ENCODE measurements at regions not wholly inside any gene's neighbourhood (a gene's known extent, or its start where the extent isn't known, plus 50 kb on each side); places are given as distances from the start of the nearest gene placed in this dataset.
A peak's percentile ranks its signal among the peaks of the same experiment; 100 is the strongest.

DNA sequence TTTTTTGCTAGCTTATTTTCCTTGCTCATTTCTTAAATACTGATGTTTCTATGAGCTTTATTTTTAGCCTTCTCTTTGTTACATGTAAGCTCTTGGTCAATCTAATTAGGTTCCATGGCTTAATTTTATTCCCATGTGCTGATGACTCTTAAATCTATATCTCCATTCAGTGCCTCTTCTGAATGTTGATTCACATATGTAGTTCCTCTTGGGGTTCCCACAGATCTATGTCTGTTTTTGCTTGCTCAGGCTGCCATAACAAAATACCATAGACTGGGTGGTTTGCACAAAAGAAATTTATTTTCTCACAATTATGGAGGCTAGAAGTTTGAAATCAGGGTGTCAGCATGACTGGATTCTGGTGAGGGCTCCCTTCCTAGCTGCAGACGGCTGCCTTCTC, 58.3 kb upstream of the PLA2G4A start (continued):
- no peak for TF ChIP-seq ZBTB4 (CRISPR knock-in tag; IDR thresholded peaks at IDR 0.05)

- ChIA-PET RAD21 (ENCODE audit: unreplicated experiment) (no interaction called here), CTCF (interaction anchor here (1.0 to 1.9 kb wide), 4 partner anchors 9 to 205 kb away, joined by 3 to 6 read pairs (median 4); no protein-coding TSS in a partner anchor), SMC1A (ENCODE audit: uncharacterized antibody, unreplicated experiment) (no interaction called here), POLR2A (no interaction called here)
- no peaks in the 10 kb centered on the region; a peak in 1 of 4 replicates for H3K27me3 ChIP-seq (replicated peaks in 1 of 2; ENCODE audit: control insufficient read depth in 2 of 2, insufficient read depth in 2 of 2, low read length in 1 of 2)
- no peak overlapping the region for H2AFZ ChIP-seq (ENCODE audit: control insufficient read depth, low read depth, low read length)
- intact Hi-C loops (cut with micrococcal nuclease; ENCODE audit: unreplicated experiment) (loop anchor here (10.0 kb wide), 1 partner anchor 56 kb away; the partner anchor contains the start of gene PLA2G4A), in situ Hi-C loops (cut with MboI) (no loop called here)
- H3K4me1 ChIP-seq (ENCODE audit: control insufficient read depth, insufficient read depth, low read length) = peaks cover 26% of the 10 kb centered on the region
- no peak overlapping the region for H3K4me3 ChIP-seq
- no peaks in the 10 kb centered on the region for H3K36me3 ChIP-seq (ENCODE audit: control insufficient read depth in 2 of 2, insufficient read depth in 2 of 2, low read length in 1 of 2)
- no peak for FAIRE-seq
- H3K4me2 ChIP-seq (ENCODE audit: control insufficient read depth, insufficient read depth) = peak overlapping the region; percentile 50
- no TSS peak for BruUV-seq (replicated peaks)
- no peaks in the 10 kb centered on the region for H3K79me2 ChIP-seq (ENCODE audit: control insufficient read depth, insufficient read depth, low read length)
- no peaks in the 10 kb centered on the region for H4K20me1 ChIP-seq (ENCODE audit: control insufficient read depth, insufficient read depth)
- peak; percentile 45 for DNase-seq (ENCODE audit: low read depth, low spot score)
- 0 out of 2 replicates have a peak overlapping the region, but pooled peaks have one; percentile 5 for H3K27ac ChIP-seq (ENCODE audit: control insufficient read depth, insufficient read depth)
- no peaks in the 10 kb centered on the region; the same call in 2 of the 3 replicates for H3K9me3 ChIP-seq (replicated peaks; ENCODE audit: control insufficient read depth, insufficient read depth, low read length)
- no peak overlapping the region for H3K9ac ChIP-seq (ENCODE audit: control insufficient read depth, insufficient read depth, low read length)
- peak; percentile 78 for ATAC-seq
- TF ChIP-seq FOS (IDR thresholded peaks at IDR 0.05; ENCODE audit: borderline replicate concordance, extremely low read depth, insufficient read length) (no peak), SMAD5 (IDR thresholded peaks at IDR 0.05; ENCODE audit: low read depth) (no peak), SREBF1 (IDR thresholded peaks at IDR 0.05; ENCODE audit: low read length) (no peak), FOXK2 (IDR thresholded peaks at IDR 0.05) (no peak), IRF3 (IDR thresholded peaks at IDR 0.05) (no peak), PAX8 (IDR thresholded peaks at IDR 0.05) (no peak), NFXL1 (IDR thresholded peaks at IDR 0.05; ENCODE audit: borderline replicate concordance) (no peak), BACH1 (IDR thresholded peaks at IDR 0.05; ENCODE audit: borderline replicate concordance) (no peak), ZBED1 (IDR thresholded peaks at IDR 0.05; ENCODE audit: borderline replicate concordance) (no peak), GABPA (IDR thresholded peaks at IDR 0.05; ENCODE audit: low read depth) (no peak), CHD2 (IDR thresholded peaks at IDR 0.05; ENCODE audit: borderline replicate concordance, low read depth, low read length) (no peak), MLLT1 (IDR thresholded peaks at IDR 0.05) (no peak), ATF2 (IDR thresholded peaks at IDR 0.05; ENCODE audit: low read length) (peak; percentile 80; the same call in 1 of the 2 replicates), RUNX3 (IDR thresholded peaks at IDR 0.05; ENCODE audit: low read length) (peak; percentile 78), ATF3 (IDR thresholded peaks at IDR 0.05; ENCODE audit: borderline replicate concordance, extremely low read depth, low read depth, low read length) (no peak), FOXM1 (IDR thresholded peaks at IDR 0.05; ENCODE audit: low read depth, low read length) (no peak; the same call in 1 of the 2 replicates), NRF1 (conservative IDR thresholded peaks at IDR 0.05; ENCODE audit: low read depth, low read length) (no peak)
Measured at GRCh38 chr1:186768906-186769305, 59.8 kb upstream of the PLA2G4A start.
